ENCODE measurements at regions not wholly inside any gene's neighbourhood (a gene's known extent, or its start where the extent isn't known, plus 50 kb on each side); places are given as distances from the start of the nearest gene placed in this dataset.

DNA sequence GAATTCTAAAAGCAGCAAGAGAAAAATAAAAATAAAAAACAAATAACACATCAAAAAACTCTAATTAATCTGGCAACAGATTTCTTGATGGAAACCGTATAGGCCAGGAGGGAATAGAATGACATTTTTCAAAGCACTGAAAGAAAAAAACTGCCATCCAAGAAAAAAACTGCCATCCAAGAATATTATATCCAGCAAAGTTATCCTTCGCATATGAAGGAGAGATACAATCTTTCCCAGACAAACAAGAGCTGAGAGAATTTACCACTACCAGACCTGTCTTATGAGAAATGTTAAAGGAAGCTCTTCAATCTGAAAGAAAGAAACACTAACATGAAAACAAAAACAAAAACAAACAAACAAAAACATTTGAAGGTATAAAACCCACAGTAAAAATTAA lies 214.8 kb downstream of the EMP1 start:
- Histone ChIP-seq H3K36me3 (ENCODE audit: insufficient read depth, low read length) (no peaks in the 10 kb centered on the region; the same call in 1 of the 2 replicates), H3K9ac (ENCODE audit: low read length) (no peak overlapping the region), H3K27me3 (ENCODE audit: insufficient read depth, low read length) (no peaks in the 10 kb centered on the region), H3F3A (ENCODE audit: insufficient read depth, low read length) (no peaks in the 10 kb centered on the region), H3K9me3 (ENCODE audit: low read length) (no peaks in the 10 kb centered on the region), H3K9me2 (ENCODE audit: low read depth, low read length) (no peaks in the 10 kb centered on the region), H3K4me2 (ENCODE audit: low read length) (no peak overlapping the region), H3K4me3 (ENCODE audit: low read depth, low read length, poor library complexity, severe bottlenecking) (no peak overlapping the region), H3K27ac (ENCODE audit: low read depth, low read length, poor library complexity, severe bottlenecking) (no peak overlapping the region), H4K20me1 (ENCODE audit: insufficient read depth, low read length) (no peaks in the 10 kb centered on the region), H3K4me1 (ENCODE audit: insufficient read depth, low read length, severe bottlenecking) (peaks cover 4% of the 10 kb centered on the region), H2AFZ (ENCODE audit: low read length) (no peak overlapping the region), H3K79me2 (ENCODE audit: insufficient read depth, low read length) (no peaks in the 10 kb centered on the region)
- TF ChIP-seq EZH2 (IDR thresholded peaks at IDR 0.05; ENCODE audit: borderline replicate concordance, low read length) (no peak), CTCF (IDR thresholded peaks at IDR 0.05; ENCODE audit: low read length) (no peak)

- no peaks in the 10 kb centered on the region for H3K9me2 ChIP-seq (ENCODE audit: low read depth, low read length)
- H3K79me2 ChIP-seq (ENCODE audit: insufficient read depth, low read length) = no peaks in the 10 kb centered on the region
- no peak overlapping the region for H3K4me2 ChIP-seq (ENCODE audit: low read length)
- H3K9me3 ChIP-seq (ENCODE audit: low read length) = no peaks in the 10 kb centered on the region
- no peaks in the 10 kb centered on the region for H3K27me3 ChIP-seq (ENCODE audit: insufficient read depth, low read length)
- no peak overlapping the region for H3K27ac ChIP-seq (ENCODE audit: low read depth, low read length, poor library complexity, severe bottlenecking)
- no peak overlapping the region for H3K9ac ChIP-seq (ENCODE audit: low read length)
- no peaks in the 10 kb centered on the region for H4K20me1 ChIP-seq (ENCODE audit: insufficient read depth, low read length)
- no peaks in the 10 kb centered on the region for H3F3A ChIP-seq (ENCODE audit: insufficient read depth, low read length)
- no peak for TF ChIP-seq EZH2 (IDR thresholded peaks at IDR 0.05; ENCODE audit: borderline replicate concordance, low read length)
- TF ChIP-seq CTCF (IDR thresholded peaks at IDR 0.05; ENCODE audit: low read length) = peak; percentile 23; the same call in 1 of the 2 replicates
- H3K36me3 ChIP-seq (ENCODE audit: insufficient read depth, low read length) = no peaks in the 10 kb centered on the region
- 0 out of 2 replicates have a peak overlapping the region, but pooled peaks have one; percentile 79 for H2AFZ ChIP-seq (ENCODE audit: low read length)
- H3K4me3 ChIP-seq (ENCODE audit: low read depth, low read length, poor library complexity, severe bottlenecking) = no peak overlapping the region
- peaks cover 23% of the 10 kb centered on the region for H3K4me1 ChIP-seq (ENCODE audit: insufficient read depth, low read length, severe bottlenecking)
Observed at GRCh38 chr12:13405961-13406703, 209.6 kb downstream of the EMP1 start.

DNA sequence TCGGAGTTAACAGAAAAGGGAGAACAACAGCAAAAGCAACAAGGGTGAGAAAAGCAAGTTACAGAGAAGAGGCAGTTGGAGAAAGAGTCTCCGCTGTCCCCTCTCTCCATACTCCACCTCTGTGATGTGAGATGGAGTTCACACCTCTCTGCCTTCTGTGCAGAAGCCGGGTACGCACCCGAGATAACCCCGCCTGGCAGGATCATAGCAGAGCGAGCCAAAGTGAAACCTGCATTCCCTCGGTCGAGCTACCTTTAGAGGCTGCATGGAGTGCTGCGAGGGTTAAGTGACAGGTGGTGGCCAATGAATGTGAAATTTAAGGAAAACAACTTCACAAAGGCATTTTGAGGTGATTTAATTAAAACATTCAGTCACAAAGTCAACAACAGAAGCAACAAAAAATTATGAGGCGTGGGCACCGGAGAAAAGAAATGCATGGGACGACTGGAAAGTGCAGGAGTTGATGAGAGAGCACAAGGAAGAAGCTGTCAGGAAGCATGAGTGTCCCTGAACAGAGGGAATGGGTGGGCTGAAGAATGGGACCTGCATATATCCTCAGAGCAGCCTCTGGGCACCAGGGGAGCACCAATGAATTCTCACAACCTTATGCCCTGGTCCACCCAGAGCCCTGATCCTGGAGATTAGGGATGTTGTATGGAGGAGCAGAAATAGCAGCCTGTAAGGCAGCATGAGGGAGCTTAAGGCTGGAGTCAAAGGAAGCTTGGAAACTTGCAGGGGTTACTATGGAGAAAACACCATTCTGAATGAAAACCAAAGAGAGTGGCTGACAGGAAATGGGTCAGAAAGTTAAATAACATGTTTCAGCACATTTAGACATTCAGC lies 208.3 kb downstream of the EMP1 start:
- H3K4me2 ChIP-seq (ENCODE audit: low read length) = peak overlapping the region; percentile 22; the same call in 1 of the 2 replicates
- H4K20me1 ChIP-seq (ENCODE audit: insufficient read depth, low read length) = no peaks in the 10 kb centered on the region
- TF ChIP-seq CTCF (IDR thresholded peaks at IDR 0.05; ENCODE audit: low read length) (no peak), EZH2 (IDR thresholded peaks at IDR 0.05; ENCODE audit: borderline replicate concordance, low read length) (no peak)
- no peaks in the 10 kb centered on the region for H3K27me3 ChIP-seq (ENCODE audit: insufficient read depth, low read length)
- no peaks in the 10 kb centered on the region for H3K36me3 ChIP-seq (ENCODE audit: insufficient read depth, low read length)
- no peaks in the 10 kb centered on the region for H3F3A ChIP-seq (ENCODE audit: insufficient read depth, low read length)
- H3K9me3 ChIP-seq (ENCODE audit: low read length) = no peaks in the 10 kb centered on the region
- H3K79me2 ChIP-seq (ENCODE audit: insufficient read depth, low read length) = no peaks in the 10 kb centered on the region
- peaks cover 23% of the 10 kb centered on the region for H3K4me1 ChIP-seq (ENCODE audit: insufficient read depth, low read length, severe bottlenecking)
- no peak overlapping the region for H3K4me3 ChIP-seq (ENCODE audit: low read depth, low read length, poor library complexity, severe bottlenecking)
- no peak overlapping the region for H3K9ac ChIP-seq (ENCODE audit: low read length)
- H3K9me2 ChIP-seq (ENCODE audit: low read depth, low read length) = no peaks in the 10 kb centered on the region
- no peak overlapping the region for H2AFZ ChIP-seq (ENCODE audit: low read length)
- H3K27ac ChIP-seq (ENCODE audit: low read depth, low read length, poor library complexity, severe bottlenecking) = no peak overlapping the region

Data from OCI-LY1 (cell line).